HG02981 (cell line): ENCODE measurements at regions not wholly inside any gene's neighbourhood (a gene's known extent, or its start where the extent isn't known, plus 50 kb on each side); places are given as distances from the start of the nearest gene placed in this dataset.
"Not testable (repeated sequence)": the region's sequence is repeated elsewhere in the genome, so short reads cannot be mapped to it uniquely, and the experiment has no call there.

Experiments
- ATAC-seq: cut with Tn5 transposase; IDR thresholded peaks from one replicate; pipeline ENCODE4 v1.9.1; 2021; ENCODE audit warnings: mild to moderate bottlenecking, moderate library complexity; ENCODE audit not compliant: unreplicated experiment

GRCh38 chr6:10343320-10343719 lies 71.6 kb downstream of the TFAP2A start:
- no peak for ATAC-seq

DNA sequence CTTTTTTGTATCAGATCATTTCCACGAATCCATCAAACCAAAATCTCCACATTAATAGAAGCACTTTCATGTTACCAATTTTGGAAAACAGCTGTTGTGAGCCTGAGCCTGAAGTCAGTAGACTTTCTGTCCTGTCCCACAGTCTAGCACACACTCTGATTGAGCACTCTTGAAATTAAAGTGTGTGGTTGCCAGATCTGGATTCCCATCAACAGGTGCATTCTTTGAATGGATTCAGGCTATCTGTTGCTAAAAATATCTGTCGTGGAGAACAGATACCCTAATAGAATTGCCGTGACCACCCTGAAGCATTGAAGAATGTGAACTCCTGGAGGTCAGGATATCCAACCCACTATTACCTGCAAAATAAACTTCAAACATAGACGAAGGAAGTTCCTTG lies 73.3 kb downstream of the TFAP2A start:
- ATAC-seq = no peak

GRCh38 chr6:10338151-10338550 lies 76.7 kb downstream of the TFAP2A start:
- ATAC-seq = no peak

DNA sequence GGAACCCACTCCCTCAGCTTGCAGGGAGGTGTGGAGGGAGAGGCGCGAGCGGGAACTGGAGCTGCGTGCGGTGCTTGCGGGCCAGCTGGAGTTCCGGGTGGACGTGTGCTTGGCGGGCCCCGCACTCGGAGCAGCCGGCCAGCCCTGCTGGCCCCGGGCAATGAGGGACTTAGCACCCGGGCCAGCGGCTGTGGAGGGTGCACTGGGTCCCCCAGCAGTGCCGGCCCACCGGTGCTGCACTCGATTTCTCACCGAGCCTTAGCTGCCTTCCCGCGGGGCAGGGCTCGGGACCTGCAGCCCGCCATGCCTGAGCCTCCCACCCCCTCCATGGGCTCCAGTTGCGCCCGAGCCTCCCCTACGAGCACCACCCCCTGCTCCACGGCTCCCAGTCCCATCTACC lies 77.5 kb downstream of the TFAP2A start:
- ATAC-seq = not testable (repeated sequence)

- ATAC-seq = no peak
Measured at GRCh38 chr6:10332111-10332510, 82.8 kb downstream of the TFAP2A start.

GRCh38 chr6:10331334-10331968 lies 83.4 kb downstream of the TFAP2A start:
- ATAC-seq = no peak

DNA sequence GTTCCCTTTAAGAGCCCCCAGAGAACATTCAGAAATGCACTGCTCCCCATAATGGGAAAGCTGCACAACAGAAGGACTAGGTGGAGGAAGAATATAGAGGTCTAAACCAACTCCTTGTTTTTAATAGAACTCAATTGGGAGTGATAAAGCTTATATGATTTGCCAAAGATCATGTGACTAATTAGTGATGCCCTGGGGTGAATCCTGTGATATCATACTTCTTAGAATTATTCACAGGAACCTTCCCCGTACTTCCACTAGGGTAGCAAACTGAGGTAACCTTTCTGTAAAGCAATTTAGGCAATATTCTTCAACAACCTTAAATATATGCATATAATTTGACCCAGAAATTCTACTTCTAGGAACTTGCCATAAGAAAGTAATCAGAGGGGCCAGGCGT lies 84.4 kb downstream of the TFAP2A start:
- ATAC-seq = no peak

DNA sequence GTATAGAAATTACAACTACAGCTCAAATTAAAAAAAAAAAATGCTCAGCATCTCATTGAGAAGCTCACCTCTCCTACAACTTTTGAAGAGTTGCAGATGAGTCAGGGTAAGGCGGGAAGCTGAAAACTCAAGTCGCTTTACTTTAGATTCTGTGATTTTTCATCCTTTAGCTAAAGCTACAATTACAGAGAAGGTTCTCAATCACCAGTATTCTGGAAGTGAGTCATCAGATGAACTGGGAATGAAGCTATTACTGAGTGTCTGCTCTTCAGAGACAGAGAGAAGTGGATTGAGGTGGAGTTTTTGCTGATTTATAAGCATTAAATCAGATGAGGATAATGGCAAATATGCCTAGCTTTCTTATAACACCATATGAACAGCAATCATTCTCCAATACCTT lies 91.9 kb downstream of the TFAP2A start:
- no peak for ATAC-seq

GRCh38 chr6:10320291-10320690 lies 94.6 kb downstream of the TFAP2A start:
- ATAC-seq = no peak

- ATAC-seq = no peak
Measured at GRCh38 chr6:10316373-10316721, 98.5 kb downstream of the TFAP2A start.

GRCh38 chr6:10315658-10316372 lies 99.1 kb downstream of the TFAP2A start:
- ATAC-seq = no peak

DNA sequence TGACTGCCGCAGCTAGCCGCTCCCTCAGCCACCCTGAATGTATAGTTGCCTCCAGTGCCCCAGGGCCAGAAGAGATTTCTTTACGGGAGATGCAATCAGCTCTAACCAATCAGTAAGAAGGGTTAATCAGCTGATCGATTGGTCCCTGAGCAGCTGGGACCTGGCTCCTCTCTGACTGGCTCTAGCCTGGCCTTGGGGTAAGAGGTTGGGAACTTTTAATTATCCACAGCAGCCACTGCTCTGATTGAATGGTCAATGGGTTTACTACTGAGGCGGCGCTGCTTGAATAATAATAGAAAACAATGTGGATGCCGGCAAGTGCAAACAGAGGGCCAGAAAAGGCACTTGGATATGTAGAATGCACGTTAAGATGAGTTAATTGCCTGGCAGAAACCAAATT lies 99.8 kb downstream of the TFAP2A start:
- ATAC-seq = no peak

DNA sequence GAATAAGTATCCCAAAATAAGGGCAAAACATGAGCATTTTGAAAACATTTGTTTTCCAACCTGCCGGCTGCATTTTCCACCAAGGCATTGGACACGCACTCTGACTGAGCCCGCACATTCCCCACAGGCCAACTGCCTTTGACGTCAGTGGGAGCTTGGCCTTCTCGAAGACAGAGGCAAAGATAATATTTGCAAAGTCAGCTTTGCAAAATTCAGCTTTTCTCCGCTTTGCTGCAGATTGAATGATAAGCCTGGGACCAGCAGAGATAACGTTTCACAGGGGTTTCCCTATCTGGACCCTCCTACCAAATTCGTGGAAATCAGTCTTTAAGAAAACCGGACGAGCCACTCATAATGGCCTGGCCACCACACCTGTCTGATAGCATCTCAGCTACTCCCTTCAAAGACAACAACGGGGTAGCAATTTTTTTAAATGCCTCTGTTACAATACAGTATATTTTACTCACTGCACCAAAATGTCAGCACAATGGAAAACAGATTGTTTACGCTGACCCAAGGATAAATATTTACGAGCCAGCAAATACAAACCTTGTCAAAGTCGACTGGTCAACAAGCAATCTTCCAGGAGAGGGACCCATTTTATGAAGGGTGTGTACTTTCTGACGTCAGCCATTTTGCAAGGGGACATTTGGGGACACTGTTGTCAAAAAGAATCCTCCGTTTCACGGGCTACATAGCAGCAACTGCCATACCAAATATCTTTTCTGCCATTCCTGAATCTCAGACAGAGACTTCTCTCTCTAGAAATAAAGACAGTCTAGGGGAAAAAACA lies 100.5 kb downstream of the TFAP2A start:
- no peak for ATAC-seq

DNA sequence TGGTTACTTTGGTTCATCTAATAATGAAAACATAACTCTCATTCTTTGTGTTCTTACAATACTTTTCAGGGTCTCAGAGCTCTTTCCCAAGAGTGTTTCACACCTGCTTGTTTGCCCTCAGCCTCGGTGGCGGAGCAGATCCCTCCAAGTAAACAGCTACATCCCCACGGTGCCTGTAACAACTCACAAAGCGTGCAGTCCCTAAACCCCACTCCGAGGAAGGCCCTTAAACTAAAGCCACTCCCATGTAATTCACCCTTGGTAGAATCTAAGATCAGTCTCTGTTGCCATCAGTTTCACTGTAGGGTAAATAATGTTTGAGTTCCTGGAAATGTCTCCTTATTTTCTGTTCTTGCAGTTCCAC lies 101.1 kb downstream of the TFAP2A start:
- no peak for ATAC-seq

DNA sequence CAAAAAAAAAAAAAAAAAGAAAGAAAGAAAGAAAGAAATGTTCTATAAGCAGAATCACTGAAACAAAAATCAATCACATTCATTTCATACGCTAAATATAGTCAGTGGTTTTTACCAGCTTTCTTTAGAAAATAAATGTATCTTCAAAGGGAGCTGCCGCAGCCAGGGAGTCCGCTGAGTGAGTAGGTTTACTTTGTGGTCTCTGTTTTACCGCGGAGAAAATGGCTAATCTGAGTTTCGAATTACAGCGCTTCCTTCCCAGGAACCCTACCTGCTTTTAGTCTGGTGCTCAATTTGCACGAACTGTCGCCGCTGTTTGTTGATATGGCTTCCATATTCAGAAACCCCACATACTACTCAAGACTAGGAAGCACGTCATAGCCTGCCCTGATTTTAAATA lies 102.4 kb downstream of the TFAP2A start:
- no peak for ATAC-seq

DNA sequence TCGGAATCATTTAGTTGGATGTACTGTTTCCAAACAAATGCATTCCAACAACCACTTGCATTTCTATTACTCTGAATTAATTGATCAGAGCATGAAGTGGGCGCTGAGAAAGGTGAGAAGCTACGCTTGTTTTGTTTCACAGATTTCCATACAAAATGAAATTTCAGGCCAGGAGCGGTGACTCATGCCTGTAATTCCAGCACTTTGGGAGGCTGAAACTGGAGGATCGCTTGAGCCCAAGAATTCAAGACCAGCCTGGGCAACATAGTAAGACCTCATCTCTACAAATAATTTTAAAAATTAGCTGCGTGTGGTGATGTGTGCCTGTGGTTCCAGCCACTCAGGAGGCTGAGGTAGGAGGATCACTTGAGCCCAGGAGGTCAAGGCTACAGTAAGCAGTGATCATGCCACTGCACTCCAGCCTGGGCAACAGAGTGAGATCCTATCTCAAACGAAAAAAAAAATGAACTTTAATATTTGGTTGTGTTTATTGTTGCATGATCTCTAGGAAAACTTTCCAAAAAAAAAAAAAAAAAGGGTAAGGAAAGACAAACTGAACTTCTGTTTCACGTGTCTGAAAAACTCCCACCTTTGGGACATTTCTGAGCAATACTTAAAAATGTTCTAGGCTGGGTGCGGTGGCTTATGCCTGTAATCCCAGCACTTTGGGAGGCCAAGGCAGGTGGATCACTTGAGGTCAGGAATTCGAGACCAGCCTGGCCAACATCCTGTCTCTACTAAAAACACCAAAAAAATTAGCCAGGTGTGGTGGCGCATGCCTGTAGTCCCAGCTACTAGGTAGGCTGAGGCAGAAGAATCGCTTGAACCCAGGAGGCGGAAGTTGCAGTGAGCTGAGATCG lies 103.1 kb downstream of the TFAP2A start:
- not testable (repeated sequence) for ATAC-seq

DNA sequence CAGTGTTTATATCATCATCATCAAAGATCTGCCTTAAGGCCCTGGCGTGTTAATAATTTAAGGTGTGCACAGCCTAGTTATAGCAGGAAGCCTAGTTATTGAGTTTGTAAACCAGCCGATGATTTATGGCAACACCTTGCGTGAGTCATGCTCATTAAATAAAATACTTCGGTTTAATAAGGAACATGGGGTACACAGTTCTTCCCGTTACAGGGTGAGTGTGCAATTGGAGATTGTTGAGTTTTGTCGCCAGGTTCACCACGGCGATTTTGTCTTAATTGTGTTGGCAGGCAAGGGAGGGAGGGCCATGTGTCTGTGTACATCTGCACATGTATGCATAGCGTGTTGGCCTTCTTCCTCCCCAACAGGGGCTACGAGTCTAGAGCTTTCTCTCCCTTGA lies 104.0 kb downstream of the TFAP2A start:
- ATAC-seq = no peak

DNA sequence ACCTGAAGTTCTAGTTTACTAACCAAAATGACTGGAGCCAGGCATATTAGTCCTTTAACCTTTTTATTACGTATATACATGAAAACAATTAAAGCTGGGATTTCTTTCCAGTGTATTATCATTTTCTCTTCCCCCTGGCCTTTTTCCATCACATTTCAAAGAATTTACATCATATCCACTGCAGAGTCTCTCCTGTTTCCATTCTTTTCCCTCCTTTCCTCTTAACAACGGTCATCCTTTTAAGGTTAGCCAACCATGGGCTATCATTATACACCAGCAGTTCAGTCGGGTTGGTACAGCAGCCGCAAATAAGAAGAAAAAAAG lies 104.6 kb downstream of the TFAP2A start:
- no peak for ATAC-seq

- no peak for ATAC-seq
Measured at GRCh38 chr6:10309457-10310329, 105.2 kb downstream of the TFAP2A start.

GRCh38 chr6:10307476-10307875 lies 107.4 kb downstream of the TFAP2A start:
- no peak for ATAC-seq
